Activated naive CD8-positive, alpha-beta T cell treated with anti-CD3 and anti-CD28 coated beads, Interleukin-2, amount 50 U/mL, for 24 hours (primary cell): ENCODE measurements at regions not wholly inside any gene's neighbourhood (a gene's known extent, or its start where the extent isn't known, plus 50 kb on each side); places are given as distances from the start of the nearest gene placed in this dataset.
A peak's percentile ranks its signal among the peaks of the same experiment; 100 is the strongest.

Experiments
- ATAC-seq: fragments of 150-1000 bp; cut with Tn5 transposase; one replicate; pipeline ENCODE4 v1.10.0; 2021
- DNase-seq: peaks from one replicate; pipeline ENCODE4 v3.0.0; 2021
- H3K27ac Mint-ChIP-seq: one replicate; pipeline ENCODE4 v1.8.0; 2021; ENCODE audit warnings: mild to moderate bottlenecking, mixed read lengths
- H3K27me3 Mint-ChIP-seq: one replicate; pipeline ENCODE4 v1.8.0; 2021; ENCODE audit warnings: mixed read lengths
- H3K36me3 Mint-ChIP-seq: one replicate; pipeline ENCODE4 v1.8.0; 2021; ENCODE audit warnings: low read depth, mixed read lengths
- H3K4me1 Mint-ChIP-seq: one replicate; pipeline ENCODE4 v1.8.0; 2021; ENCODE audit warnings: mixed read lengths
- H3K4me3 Mint-ChIP-seq: one replicate; pipeline ENCODE4 v1.8.0; 2021; ENCODE audit warnings: mild to moderate bottlenecking, moderate library complexity, mixed read lengths
- H3K9me3 Mint-ChIP-seq: one replicate; pipeline ENCODE4 v1.8.0; 2021; ENCODE audit warnings: mixed read lengths

- Mint-ChIP-seq H3K36me3 (no peaks in the 10 kb centered on the region), H3K4me1 (peaks cover 11% of the 10 kb centered on the region), H3K27ac (no peak overlapping the region), H3K4me3 (no peak overlapping the region), H3K9me3 (peaks cover 4% of the 10 kb centered on the region), H3K27me3 (no peaks in the 10 kb centered on the region)
- ATAC-seq (peak; percentile 54), DNase-seq (no peak)
Measured at GRCh38 chr5:143516249-143516648, 112.8 kb upstream of the NR3C1 start.

- no peak overlapping the region for H3K4me3 Mint-ChIP-seq
- ATAC-seq (peak; percentile 28), DNase-seq (no peak)
- no peaks in the 10 kb centered on the region for H3K36me3 Mint-ChIP-seq
- peaks cover 11% of the 10 kb centered on the region for H3K4me1 Mint-ChIP-seq
- H3K27me3 Mint-ChIP-seq = no peaks in the 10 kb centered on the region
- H3K27ac Mint-ChIP-seq = no peak overlapping the region
- H3K9me3 Mint-ChIP-seq = peaks cover 4% of the 10 kb centered on the region
Measured at GRCh38 chr5:143515829-143516228, 112.3 kb upstream of the NR3C1 start.

- Mint-ChIP-seq H3K27me3 (no peaks in the 10 kb centered on the region), H3K27ac (no peak overlapping the region), H3K9me3 (peaks cover 4% of the 10 kb centered on the region), H3K36me3 (no peaks in the 10 kb centered on the region), H3K4me1 (peaks cover 11% of the 10 kb centered on the region), H3K4me3 (no peak overlapping the region)
- ATAC-seq = no peak
- DNase-seq = no peak
Measured at GRCh38 chr5:143514616-143515335, 111.3 kb upstream of the NR3C1 start.

GRCh38 chr5:143513720-143514119 is 110.2 kb upstream of the NR3C1 start:
- H3K27me3 Mint-ChIP-seq = no peaks in the 10 kb centered on the region
- no peak overlapping the region for H3K4me3 Mint-ChIP-seq
- peaks cover 4% of the 10 kb centered on the region for H3K9me3 Mint-ChIP-seq
- H3K4me1 Mint-ChIP-seq = peaks cover 11% of the 10 kb centered on the region
- ATAC-seq (no peak), DNase-seq (no peak)
- H3K36me3 Mint-ChIP-seq = no peaks in the 10 kb centered on the region
- H3K27ac Mint-ChIP-seq = no peak overlapping the region

GRCh38 chr5:143511736-143512135 is 108.2 kb upstream of the NR3C1 start:
- Mint-ChIP-seq H3K27me3 (no peaks in the 10 kb centered on the region), H3K4me1 (peaks cover 11% of the 10 kb centered on the region), H3K27ac (no peak overlapping the region), H3K4me3 (no peak overlapping the region), H3K9me3 (peaks cover 4% of the 10 kb centered on the region), H3K36me3 (no peaks in the 10 kb centered on the region)
- ATAC-seq (no peak), DNase-seq (no peak)

- Mint-ChIP-seq H3K27ac (no peak overlapping the region), H3K27me3 (no peaks in the 10 kb centered on the region), H3K4me3 (no peak overlapping the region), H3K36me3 (peaks cover 2% of the 10 kb centered on the region), H3K9me3 (peaks cover 4% of the 10 kb centered on the region), H3K4me1 (peaks cover under 1% of the 10 kb centered on the region)
- DNase-seq (no peak), ATAC-seq (no peak)
Measured at GRCh38 chr5:143509758-143510221, 106.3 kb upstream of the NR3C1 start.

- Mint-ChIP-seq H3K4me1 (no peaks in the 10 kb centered on the region), H3K27ac (no peak overlapping the region), H3K36me3 (peaks cover 2% of the 10 kb centered on the region), H3K4me3 (no peak overlapping the region), H3K27me3 (no peaks in the 10 kb centered on the region), H3K9me3 (no peaks in the 10 kb centered on the region)
- ATAC-seq (no peak), DNase-seq (no peak)
Measured at GRCh38 chr5:143506836-143507552, 103.5 kb upstream of the NR3C1 start.

- Mint-ChIP-seq H3K27me3 (no peaks in the 10 kb centered on the region), H3K9me3 (no peaks in the 10 kb centered on the region), H3K4me1 (no peaks in the 10 kb centered on the region), H3K4me3 (no peak overlapping the region), H3K27ac (no peak overlapping the region), H3K36me3 (peaks cover 2% of the 10 kb centered on the region)
- DNase-seq (no peak), ATAC-seq (no peak)
Measured at GRCh38 chr5:143505934-143506333, 102.4 kb upstream of the NR3C1 start.

GRCh38 chr5:143505354-143505753 is 101.9 kb upstream of the NR3C1 start:
- H3K27me3 Mint-ChIP-seq = no peaks in the 10 kb centered on the region
- H3K4me3 Mint-ChIP-seq = no peak overlapping the region
- DNase-seq = no peak
- ATAC-seq = no peak
- H3K9me3 Mint-ChIP-seq = no peaks in the 10 kb centered on the region
- peaks cover 2% of the 10 kb centered on the region for H3K36me3 Mint-ChIP-seq
- H3K27ac Mint-ChIP-seq = no peak overlapping the region
- no peaks in the 10 kb centered on the region for H3K4me1 Mint-ChIP-seq

GRCh38 chr5:143501310-143502044 is 98.0 kb upstream of the NR3C1 start:
- H3K4me3 Mint-ChIP-seq = no peak overlapping the region
- H3K9me3 Mint-ChIP-seq = no peaks in the 10 kb centered on the region
- DNase-seq = no peak

GRCh38 chr5:143499480-143500114 is 96.1 kb upstream of the NR3C1 start:
- DNase-seq (no peak), ATAC-seq (no peak)
- no peak overlapping the region for H3K27ac Mint-ChIP-seq
- H3K4me1 Mint-ChIP-seq = no peaks in the 10 kb centered on the region
- no peaks in the 10 kb centered on the region for H3K27me3 Mint-ChIP-seq
- no peak overlapping the region for H3K4me3 Mint-ChIP-seq
- no peaks in the 10 kb centered on the region for H3K9me3 Mint-ChIP-seq
- H3K36me3 Mint-ChIP-seq = no peaks in the 10 kb centered on the region

More at GRCh38 chr5:143501310-143502044, 98.0 kb upstream of the NR3C1 start:
- Mint-ChIP-seq H3K36me3 (peaks cover 2% of the 10 kb centered on the region), H3K27me3 (no peaks in the 10 kb centered on the region), H3K4me1 (no peaks in the 10 kb centered on the region), H3K27ac (no peak overlapping the region)
- ATAC-seq = no peak

- H3K36me3 Mint-ChIP-seq = no peaks in the 10 kb centered on the region
- no peak for DNase-seq
- no peak overlapping the region for H3K4me3 Mint-ChIP-seq
- H3K9me3 Mint-ChIP-seq = no peaks in the 10 kb centered on the region
- ATAC-seq = no peak
- H3K27me3 Mint-ChIP-seq = no peaks in the 10 kb centered on the region
- H3K27ac Mint-ChIP-seq = no peak overlapping the region
- no peaks in the 10 kb centered on the region for H3K4me1 Mint-ChIP-seq
Measured at GRCh38 chr5:143498821-143499220, 95.3 kb upstream of the NR3C1 start.

GRCh38 chr5:143497749-143498148 is 94.3 kb upstream of the NR3C1 start:
- Mint-ChIP-seq H3K27me3 (no peaks in the 10 kb centered on the region), H3K27ac (no peak overlapping the region), H3K9me3 (no peaks in the 10 kb centered on the region), H3K4me3 (no peak overlapping the region), H3K4me1 (no peaks in the 10 kb centered on the region), H3K36me3 (no peaks in the 10 kb centered on the region)
- no peak for ATAC-seq
- no peak for DNase-seq

- Mint-ChIP-seq H3K27ac (no peak overlapping the region), H3K4me3 (no peak overlapping the region), H3K36me3 (no peaks in the 10 kb centered on the region), H3K4me1 (no peaks in the 10 kb centered on the region), H3K27me3 (no peaks in the 10 kb centered on the region), H3K9me3 (peaks cover 4% of the 10 kb centered on the region)
- no peak for ATAC-seq
- no peak for DNase-seq
Measured at GRCh38 chr5:143496943-143497342, 93.5 kb upstream of the NR3C1 start.
